K562 (cell line): ENCODE measurements at regions not wholly inside any gene's neighbourhood (a gene's known extent, or its start where the extent isn't known, plus 50 kb on each side); places are given as distances from the start of the nearest gene placed in this dataset.

ENCODE experiments used
- ATAC-seq: fragments of 200-7000 bp; cut with Tn5 transposase; 3 replicates; pipeline ENCODE4 v1.9.1; 2020; ENCODE audit warnings: moderate library complexity
- BruUV-seq: library from RNA; stranded (reverse); fragments of 400-500 nt; replicated peaks from 2 replicates; lab custom pipeline; 2021; lab: Mats Ljungman, UMichigan
- CTCF ChIA-PET: fragments of 300-600 bp; formaldehyde crosslinking; extraction: SDS; loops from one replicate; lab custom pipeline; 2021; ENCODE audit warnings: low intra/inter-chr PET ratio; lab: Yijun Ruan, JAX
- POLR2A ChIA-PET: fragments of 300-600, 350-650 bp; sonication (Branson Sonifier 250); formaldehyde crosslinking; extraction: SDS; loops from one replicate; lab custom pipeline; 2021; ENCODE audit warnings: antibody characterized with exemption, inconsistent platforms; lab: Yijun Ruan, JAX
- DNase-seq, 4 experiments: peaks; one replicate each; pipeline versions ENCODE4 v3.0.0 to v3.0.0-alpha.2; 2011 to 2018; ENCODE audit warnings: low spot score in 3 of 4, mixed read lengths in 3 of 4; ENCODE audit errors: extremely low read depth in 1 of 4
- FAIRE-seq: peaks from 2 replicates; lab custom pipeline; 2011; peaks lifted over from hg19 to GRCh38; lab: Jason Lieb, UNC
- H2AFZ ChIP-seq: 2 replicates; pipeline ENCODE4 v1.6.0; 2011; ENCODE audit warnings: low read depth, low read length, control low read depth, inconsistent platforms
- H3K27ac ChIP-seq: fragments of 200-600 bp; 3 replicates; pipeline ENCODE4 v1.8.0; 2011; ENCODE audit warnings: low read depth, mild to moderate bottlenecking, control low read depth, inconsistent platforms, low read length, moderate library complexity, mixed read lengths; ENCODE audit errors: extremely low read depth
- H3K27me3 ChIP-seq, 2 experiments: fragments of 300-600 bp in 1 of 2; 2 replicates in 1 of 2; 3 replicates in 1 of 2; pipeline versions ENCODE4 v1.6.0 to v1.8.0; 2011; ENCODE audit warnings: inconsistent platforms in 2 of 2, low read length in 2 of 2, mild to moderate bottlenecking in 1 of 2, mixed read lengths in 1 of 2, moderate library complexity in 1 of 2; ENCODE audit not compliant: control insufficient read depth in 2 of 2, insufficient read depth in 2 of 2
- H3K36me3 ChIP-seq: fragments of 300-600 bp; 3 replicates; pipeline ENCODE4 v1.8.0; 2011; ENCODE audit warnings: mild to moderate bottlenecking, low read length, inconsistent platforms; ENCODE audit not compliant: control insufficient read depth, insufficient read depth
- H3K4me1 ChIP-seq, 2 experiments: fragments of 200-600 bp in 1 of 2; replicated peaks in 1 of 2; 2 replicates in 1 of 2; 3 replicates in 1 of 2; pipeline versions ENCODE4 v1.5.1 to v1.8.0; 2011; ENCODE audit warnings: inconsistent platforms in 2 of 2, low read length in 2 of 2, mild to moderate bottlenecking in 1 of 2, mixed read lengths in 1 of 2, moderate library complexity in 1 of 2; ENCODE audit not compliant: control insufficient read depth in 2 of 2, insufficient read depth in 2 of 2
- H3K4me2 ChIP-seq: 2 replicates; pipeline ENCODE4 v1.6.1; 2011; ENCODE audit warnings: low read length, control low read depth, inconsistent platforms, mixed read lengths; ENCODE audit not compliant: insufficient read depth
- H3K4me3 ChIP-seq: fragments of 200-600 bp; sonication (generic), shearing (Covaris generic); 2 replicates; pipeline ENCODE4 v1.5.1; 2016; ENCODE audit warnings: control low read depth, inconsistent platforms
- H3K79me2 ChIP-seq: fragments of 200-600 bp; 3 replicates; pipeline ENCODE4 v1.8.0; 2011; ENCODE audit warnings: low read length, inconsistent platforms; ENCODE audit not compliant: control insufficient read depth, insufficient read depth
- H3K9ac ChIP-seq, 2 experiments: 2 replicates each; pipeline versions ENCODE4 v1.6.0 to v1.6.1; 2011; ENCODE audit warnings: low read depth in 2 of 2, low read length in 2 of 2, control low read depth in 1 of 2, inconsistent platforms in 1 of 2, mild to moderate bottlenecking in 1 of 2, mixed read lengths in 1 of 2; ENCODE audit not compliant: insufficient read depth in 1 of 2
- H3K9me1 ChIP-seq: one replicate; pipeline ENCODE4 v1.6.0; 2011; ENCODE audit warnings: inconsistent platforms, mild to moderate bottlenecking, low read length, moderate library complexity; ENCODE audit not compliant: control insufficient read depth, insufficient read depth
- H3K9me3 ChIP-seq: replicated peaks from 2 replicates; pipeline ENCODE4 v1.5.1; 2011; ENCODE audit warnings: low read depth, low read length, inconsistent platforms; ENCODE audit not compliant: control insufficient read depth, insufficient read depth
- H4K20me1 ChIP-seq: replicated peaks from 2 replicates; pipeline ENCODE4 v1.6.1; 2011; ENCODE audit warnings: low read length, inconsistent platforms, mixed read lengths; ENCODE audit not compliant: control insufficient read depth, insufficient read depth
- ATF3 ChIP-seq, 2 experiments: fragments of 450-650 bp in 1 of 2; sonication (generic) in 1 of 2; formaldehyde crosslinking in 1 of 2; IDR thresholded peaks in 1 of 2; conservative IDR thresholded peaks in 1 of 2; 2 replicates each; pipeline versions ENCODE4 v1.6.1 to v1.8.1; 2016 to 2023; ENCODE audit warnings: mild to moderate bottlenecking in 2 of 2, moderate library complexity in 2 of 2, inconsistent platforms in 1 of 2, missing genetic modification reagents in 1 of 2
- BMI1 ChIP-seq: fragments of 150-350 bp; IDR thresholded peaks from 2 replicates; pipeline ENCODE4 v1.6.1; 2014; ENCODE audit warnings: low read length
- DMBX1 ChIP-seq: fragments of 250-450 bp; sonication (Bioruptor Pico); IDR thresholded peaks from 2 replicates; pipeline ENCODE4 v1.8.0; 2022; ENCODE audit warnings: inconsistent platforms, mild to moderate bottlenecking, moderate library complexity, borderline replicate concordance
- HMG20B ChIP-seq: fragments of 250-450 bp; sonication (Bioruptor Pico); IDR thresholded peaks from 2 replicates; pipeline ENCODE4 v1.5.0; 2021; ENCODE audit warnings: mild to moderate bottlenecking
- HNRNPUL1 ChIP-seq: fragments of 200-400 bp; formaldehyde crosslinking; IDR thresholded peaks from 2 replicates; pipeline ENCODE4 v1.6.1; 2017; ENCODE audit warnings: low read length
- KAT7 ChIP-seq: sonication (generic); formaldehyde crosslinking; IDR thresholded peaks from 2 replicates; pipeline ENCODE4 v1.8.0; 2022; ENCODE audit warnings: missing genetic modification reagents, mild to moderate bottlenecking, borderline replicate concordance
- MTA1 ChIP-seq: fragments of 450-650 bp; IDR thresholded peaks from 2 replicates; pipeline ENCODE4 v1.6.1; 2017; ENCODE audit warnings: borderline replicate concordance
- POLR2G ChIP-seq: fragments of 200-400 bp; formaldehyde crosslinking; IDR thresholded peaks from 2 replicates; pipeline ENCODE4 v1.6.1; 2017; ENCODE audit warnings: low read depth, mild to moderate bottlenecking, antibody characterized with exemption, low read length, moderate library complexity
- SIRT6 ChIP-seq: IDR thresholded peaks from one replicate; pipeline ENCODE4 v1.6.1; 2012; ENCODE audit warnings: low read depth, mild to moderate bottlenecking, control low read depth, inconsistent platforms, low read length, moderate library complexity
- SP2 ChIP-seq: IDR thresholded peaks from 2 replicates; pipeline ENCODE4 v1.6.1; 2011; ENCODE audit warnings: mild to moderate bottlenecking, low read depth, low read length, moderate library complexity; ENCODE audit not compliant: poor library complexity, severe bottlenecking; ENCODE audit errors: extremely low read depth
- TAF7 ChIP-seq: fragments of 450-650 bp; IDR thresholded peaks from 2 replicates; pipeline ENCODE4 v1.6.1; 2016; ENCODE audit warnings: missing genetic modification characterization, missing compliant biosample characterization
- TEAD2 ChIP-seq: fragments of 450-650 bp; IDR thresholded peaks from 2 replicates; pipeline ENCODE4 v1.6.1; 2016; ENCODE audit warnings: missing genetic modification characterization, control low read depth, missing compliant biosample characterization
- ZBTB7A ChIP-seq: IDR thresholded peaks from 2 replicates; pipeline ENCODE4 v1.6.1; 2011; ENCODE audit warnings: low read depth, mild to moderate bottlenecking, low read length, moderate library complexity, borderline replicate concordance; ENCODE audit not compliant: control insufficient read depth
- ZFPM2 ChIP-seq: fragments of 250-450 bp; sonication (Bioruptor Pico); IDR thresholded peaks from 2 replicates; pipeline ENCODE4 v1.5.1; 2022; ENCODE audit warnings: mild to moderate bottlenecking
- ZNF133 ChIP-seq: fragments of 250-450 bp; sonication (Bioruptor Pico); IDR thresholded peaks from 2 replicates; pipeline ENCODE4 v1.4.0; 2020; ENCODE audit warnings: mild to moderate bottlenecking
- WGBS: fragments of 100-300 bp; shearing (Covaris generic); methylation state at CpG from one replicate; pipeline ENCODE4 v1.1.6; 2016; ENCODE audit warnings: low coverage, mixed read lengths; ENCODE audit not compliant: insufficient coverage; ENCODE audit errors: missing lambda C conversion rate; 5-methylcytosine and 5-hydroxymethylcytosine counted together
- in situ Hi-C: fragments of 300-500 bp; cut with MboI; formaldehyde crosslinking; loops from 4 replicates; pipeline ENCODE4 v1.15.0; 2018; ENCODE audit warnings: inconsistent platforms, mixed read lengths
- intact Hi-C: fragments of 100-400 bp; cut with micrococcal nuclease; formaldehyde crosslinking; loops from 2 replicates; pipeline ENCODE4 v1.14.2; 2022
- TF ChIP-seq, protein P1 (sequence below): sonication (generic); formaldehyde crosslinking; IDR thresholded peaks from 2 replicates; pipeline ENCODE4 v1.8.1; 2023; ENCODE audit warnings: mild to moderate bottlenecking, missing genetic modification reagents

- no peak for TF ChIP-seq ZBTB7A
Observed at GRCh38 chr1:219374636-219375035, 201.0 kb downstream of the LYPLAL1 start (continued).

DNA sequence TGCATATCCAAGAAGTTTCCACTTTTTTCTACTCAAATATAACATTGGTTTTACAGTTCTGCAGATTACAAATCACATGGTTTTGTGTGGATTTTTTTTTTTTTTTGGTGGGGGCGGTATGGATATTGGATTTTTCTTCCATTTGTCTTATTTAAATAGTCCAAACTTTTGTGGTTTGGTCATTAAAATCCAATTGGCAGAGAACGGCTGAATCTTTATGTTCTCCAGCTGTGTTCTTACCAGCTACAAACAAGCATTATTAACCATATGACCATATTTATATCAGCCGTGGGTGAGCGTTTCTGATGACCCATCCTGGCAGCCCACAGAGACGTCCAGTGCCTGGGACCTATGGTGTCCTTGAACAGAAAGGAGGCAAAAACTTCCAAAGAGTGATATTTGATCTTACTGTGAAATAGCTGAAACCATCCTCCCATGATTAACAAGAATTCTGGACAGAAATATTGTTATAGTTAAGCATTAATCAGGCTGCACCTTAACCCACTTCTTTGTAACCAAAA, 200.4 kb downstream of the LYPLAL1 start:
- H3K9ac ChIP-seq: no peak overlapping the region

More for the DNA sequence above, 200.4 kb downstream of the LYPLAL1 start:
- H3K27me3 ChIP-seq: no peaks in the 10 kb centered on the region
- no peak overlapping the region for H3K4me2 ChIP-seq
- no peaks in the 10 kb centered on the region for H3K9me3 ChIP-seq
- H3K36me3 ChIP-seq: no peaks in the 10 kb centered on the region
- no TSS peak for BruUV-seq
- ATAC-seq (no peak), FAIRE-seq (no peak), DNase-seq (no peak)
- no peak overlapping the region for H3K27ac ChIP-seq
- H3K4me1 ChIP-seq: no peaks in the 10 kb centered on the region
- H3K79me2 ChIP-seq: no peaks in the 10 kb centered on the region
- no peaks in the 10 kb centered on the region for H3K9me1 ChIP-seq
- CTCF ChIA-PET: no interaction called here
- H3K4me3 ChIP-seq: no peak overlapping the region
- WGBS: under 1% methylated on average over 5 of the region's 5 CpGs
- TF ChIP-seq ZFPM2 (CRISPR knock-in tag) (no peak), HMG20B (no peak), HNRNPUL1 (no peak), POLR2G (no peak), SIRT6 (no peak), SP2 (no peak), MTA1 (no peak), DMBX1 (CRISPR knock-in tag) (no peak), KAT7 (CRISPR knock-in tag) (no peak), TAF7 (no peak), BMI1 (no peak), ZNF133 (CRISPR knock-in tag) (no peak), TEAD2 (no peak), ATF3 (IDR thresholded peaks at IDR 0.05) (no peak), ATF3 (CRISPR knock-in tag; conservative IDR thresholded peaks at IDR 0.05) (no peak)
- TF ChIP-seq, protein P1, sequence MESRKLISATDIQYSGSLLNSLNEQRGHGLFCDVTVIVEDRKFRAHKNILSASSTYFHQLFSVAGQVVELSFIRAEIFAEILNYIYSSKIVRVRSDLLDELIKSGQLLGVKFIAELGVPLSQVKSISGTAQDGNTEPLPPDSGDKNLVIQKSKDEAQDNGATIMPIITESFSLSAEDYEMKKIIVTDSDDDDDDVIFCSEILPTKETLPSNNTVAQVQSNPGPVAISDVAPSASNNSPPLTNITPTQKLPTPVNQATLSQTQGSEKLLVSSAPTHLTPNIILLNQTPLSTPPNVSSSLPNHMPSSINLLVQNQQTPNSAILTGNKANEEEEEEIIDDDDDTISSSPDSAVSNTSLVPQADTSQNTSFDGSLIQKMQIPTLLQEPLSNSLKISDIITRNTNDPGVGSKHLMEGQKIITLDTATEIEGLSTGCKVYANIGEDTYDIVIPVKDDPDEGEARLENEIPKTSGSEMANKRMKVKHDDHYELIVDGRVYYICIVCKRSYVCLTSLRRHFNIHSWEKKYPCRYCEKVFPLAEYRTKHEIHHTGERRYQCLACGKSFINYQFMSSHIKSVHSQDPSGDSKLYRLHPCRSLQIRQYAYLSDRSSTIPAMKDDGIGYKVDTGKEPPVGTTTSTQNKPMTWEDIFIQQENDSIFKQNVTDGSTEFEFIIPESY (CRISPR knock-in tag): no peak
- intact Hi-C loops: no loop called here
- H4K20me1 ChIP-seq: no peaks in the 10 kb centered on the region
- POLR2A ChIA-PET: interaction anchor here (1.0 kb wide), 1 partner anchor 499 kb away, joined by 3 read pairs; no protein-coding TSS in a partner anchor
- no peak overlapping the region for H2AFZ ChIP-seq
- in situ Hi-C loops: no loop called here
